IMR-90 (cell line): ENCODE measurements at regions not wholly inside any gene's neighbourhood (a gene's known extent, or its start where the extent isn't known, plus 50 kb on each side); places are given as distances from the start of the nearest gene placed in this dataset.

Experiments used
- BHLHE40 ChIP-seq: fragments of 150-350 bp; IDR thresholded peaks from 2 replicates; pipeline ENCODE4 v1.6.1; 2016; ENCODE audit warnings: mild to moderate bottlenecking, low read depth, low read length
- CTCF ChIP-seq: conservative IDR thresholded peaks from 2 replicates; pipeline ENCODE4 v1.5.1; 2012; ENCODE audit warnings: mild to moderate bottlenecking, low read depth, low read length, improper control_type of control experiment
- MAFK ChIP-seq: IDR thresholded peaks from 2 replicates; pipeline ENCODE4 v1.6.1; 2012; ENCODE audit warnings: low read depth, low read length, improper control_type of control experiment
- MXI1 ChIP-seq: IDR thresholded peaks from 2 replicates; pipeline ENCODE4 v1.6.1; 2012; ENCODE audit warnings: low read depth, mild to moderate bottlenecking, low read length, moderate library complexity, borderline replicate concordance
- POLR2A ChIP-seq: IDR thresholded peaks from 2 replicates; pipeline ENCODE4 v1.6.1; 2012; ENCODE audit warnings: mild to moderate bottlenecking, low read depth, low read length
- RCOR1 ChIP-seq: IDR thresholded peaks from 2 replicates; pipeline ENCODE4 v1.6.1; 2012; ENCODE audit warnings: mild to moderate bottlenecking, low read length, improper control_type of control experiment; ENCODE audit not compliant: insufficient replicate concordance
- SMC3 ChIP-seq: fragments of 150-350 bp; IDR thresholded peaks from 2 replicates; pipeline ENCODE4 v1.6.1; 2016; ENCODE audit warnings: low read depth, mild to moderate bottlenecking, antibody characterized with exemption, low read length, moderate library complexity
- USF2 ChIP-seq: fragments of 150-350 bp; IDR thresholded peaks from 2 replicates; pipeline ENCODE4 v1.6.1; 2017; ENCODE audit warnings: mild to moderate bottlenecking, antibody characterized with exemption, low read length, low read depth

GRCh38 chr4:23981328-23981727, 91.5 kb upstream of the PPARGC1A start:
- TF ChIP-seq BHLHE40 (no peak), SMC3 (no peak), CTCF (no peak), RCOR1 (no peak), POLR2A (no peak), MXI1 (no peak), USF2 (no peak), MAFK (no peak)
